ENCODE measurements at regions not wholly inside any gene's neighbourhood (a gene's known extent, or its start where the extent isn't known, plus 50 kb on each side); places are given as distances from the start of the nearest gene placed in this dataset.

GRCh38 chr18:68299906-68300305, 415.0 kb downstream of the TMX3 start:
- no peak for TF ChIP-seq CTCF (IDR thresholded peaks at IDR 0.05; ENCODE audit: low read length)
- TF ChIP-seq EZH2 (IDR thresholded peaks at IDR 0.05; ENCODE audit: borderline replicate concordance, low read length), result no peak

All from OCI-LY1 (cell line).